ENCODE measurements at regions not wholly inside any gene's neighbourhood (a gene's known extent, or its start where the extent isn't known, plus 50 kb on each side); places are given as distances from the start of the nearest gene placed in this dataset.
"Not testable (repeated sequence)": the region's sequence is repeated elsewhere in the genome, so short reads cannot be mapped to it uniquely, and the experiment has no call there.

GRCh38 chr6:164095056-164095455 is 680.5 kb downstream of the QKI start:
- ChIA-PET CTCF (no interaction called here), POLR2A (no interaction called here)
- no peaks in the 10 kb centered on the region for H3K27me3 Mint-ChIP-seq
- no peak overlapping the region for H3K27ac Mint-ChIP-seq
- no peaks in the 10 kb centered on the region for H3K9me3 Mint-ChIP-seq
- no peak for DNase-seq
- H3K4me1 Mint-ChIP-seq = no peaks in the 10 kb centered on the region
- H3K36me3 Mint-ChIP-seq (ENCODE audit: low read depth) = no peaks in the 10 kb centered on the region
- no peak overlapping the region for H3K4me3 Mint-ChIP-seq

DNA sequence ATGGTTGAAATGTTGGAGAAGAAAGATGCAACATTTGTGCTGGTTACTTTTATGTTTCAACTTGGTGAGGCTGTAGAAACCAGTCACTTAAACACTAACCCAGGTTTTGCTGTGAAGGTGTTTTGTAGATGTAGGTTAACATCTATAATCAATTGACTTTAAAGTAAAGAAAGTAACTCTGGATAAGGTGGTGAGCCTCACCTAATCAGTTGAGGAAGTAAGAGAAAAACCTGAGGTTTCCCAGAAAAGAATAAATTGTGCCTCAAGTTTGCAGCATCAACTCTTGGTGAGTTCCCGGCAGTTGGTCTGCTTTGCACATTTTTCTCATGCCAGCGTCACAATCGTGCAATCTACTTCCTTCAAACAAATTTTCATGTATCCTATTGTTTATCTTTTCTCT is 673.4 kb downstream of the QKI start:
- Mint-ChIP-seq H3K36me3 (ENCODE audit: low read depth) (no peaks in the 10 kb centered on the region), H3K27ac (no peak overlapping the region), H3K4me1 (no peaks in the 10 kb centered on the region), H3K27me3 (no peaks in the 10 kb centered on the region), H3K4me3 (no peak overlapping the region), H3K9me3 (no peaks in the 10 kb centered on the region)
- DNase-seq = no peak
- ChIA-PET CTCF (no interaction called here), POLR2A (no interaction called here)

DNA sequence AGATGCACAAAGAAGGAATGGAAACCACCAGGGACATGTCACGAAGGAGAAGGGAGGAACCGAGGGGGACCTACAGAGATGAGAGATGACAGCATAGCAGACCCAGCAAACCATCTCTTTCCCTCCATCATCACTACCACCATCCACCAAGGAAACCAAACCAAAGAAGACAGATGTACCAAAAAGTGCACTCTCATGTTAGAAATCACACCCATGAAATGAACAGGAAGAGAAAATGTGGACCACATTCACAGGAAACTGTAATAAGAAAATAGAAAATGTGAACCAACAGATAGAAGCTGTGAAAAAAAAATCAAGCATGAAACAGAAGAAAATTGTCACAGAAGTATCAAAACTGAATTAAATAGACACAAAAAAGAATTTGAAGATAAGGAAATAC is 672.7 kb downstream of the QKI start:
- no peak overlapping the region for H3K27ac Mint-ChIP-seq
- no peak for DNase-seq
- H3K9me3 Mint-ChIP-seq = no peaks in the 10 kb centered on the region
- H3K36me3 Mint-ChIP-seq (ENCODE audit: low read depth) = no peaks in the 10 kb centered on the region
- POLR2A ChIA-PET = no interaction called here
- no peaks in the 10 kb centered on the region for H3K27me3 Mint-ChIP-seq
- CTCF ChIA-PET = no interaction called here
- no peak overlapping the region for H3K4me3 Mint-ChIP-seq
- H3K4me1 Mint-ChIP-seq = no peaks in the 10 kb centered on the region

DNA sequence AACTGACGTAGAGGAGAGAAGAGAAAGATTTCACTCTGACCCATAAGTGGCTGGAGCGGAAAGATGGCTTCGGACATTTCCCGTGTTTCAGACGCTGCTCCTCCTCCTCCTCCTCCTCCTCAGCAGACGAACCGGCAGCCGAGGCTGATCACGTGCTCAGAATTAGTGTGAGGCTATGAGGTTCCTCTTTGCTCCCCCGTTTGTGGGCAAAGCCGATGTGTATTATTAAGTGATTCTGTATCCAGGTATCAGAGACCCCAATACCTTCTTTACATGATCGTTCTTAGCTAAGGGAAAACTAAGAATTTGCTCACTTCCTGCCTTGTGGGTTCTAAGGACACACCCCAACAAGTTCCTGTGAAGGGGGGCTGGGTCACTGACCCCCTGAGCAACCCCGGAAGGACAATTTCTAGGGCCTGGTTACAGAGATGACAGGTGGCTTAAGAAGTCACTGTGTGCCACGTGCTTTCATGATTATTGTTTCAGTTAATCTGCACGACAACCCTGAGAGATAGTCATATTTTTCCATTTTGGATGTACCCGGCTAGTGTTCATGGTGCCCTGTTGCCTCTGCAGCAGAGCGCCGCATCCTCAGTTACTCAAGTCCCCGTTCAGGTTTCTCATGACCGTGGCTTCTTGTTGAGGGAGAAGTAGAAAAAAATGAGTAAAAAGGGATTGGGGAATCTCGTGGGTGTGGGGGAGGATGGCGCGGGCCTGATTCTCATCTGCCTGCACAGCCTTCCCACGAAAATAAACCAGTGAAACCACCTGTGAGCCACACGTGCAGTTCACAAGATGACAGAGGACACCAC is 671.8 kb downstream of the QKI start:
- no peak overlapping the region for H3K4me3 Mint-ChIP-seq
- POLR2A ChIA-PET = no interaction called here

GRCh38 chr6:164085091-164086075 is 670.9 kb downstream of the QKI start:
- no peak for DNase-seq
- POLR2A ChIA-PET = no interaction called here
- H3K27me3 Mint-ChIP-seq = no peaks in the 10 kb centered on the region
- H3K4me1 Mint-ChIP-seq = no peaks in the 10 kb centered on the region
- H3K9me3 Mint-ChIP-seq = no peaks in the 10 kb centered on the region
- H3K36me3 Mint-ChIP-seq (ENCODE audit: low read depth) = no peaks in the 10 kb centered on the region
- no peak overlapping the region for H3K27ac Mint-ChIP-seq
- CTCF ChIA-PET = no interaction called here
- no peak overlapping the region for H3K4me3 Mint-ChIP-seq

More for the DNA sequence above, 671.8 kb downstream of the QKI start:
- CTCF ChIA-PET = no interaction called here
- DNase-seq = no peak
- Mint-ChIP-seq H3K36me3 (ENCODE audit: low read depth) (no peaks in the 10 kb centered on the region), H3K27me3 (no peaks in the 10 kb centered on the region), H3K9me3 (no peaks in the 10 kb centered on the region), H3K27ac (no peak overlapping the region), H3K4me1 (no peaks in the 10 kb centered on the region)

- POLR2A ChIA-PET = no interaction called here
- CTCF ChIA-PET = no interaction called here
- Mint-ChIP-seq H3K27ac (no peak overlapping the region), H3K4me1 (no peaks in the 10 kb centered on the region), H3K36me3 (ENCODE audit: low read depth) (no peaks in the 10 kb centered on the region), H3K4me3 (no peak overlapping the region), H3K27me3 (no peaks in the 10 kb centered on the region), H3K9me3 (peaks cover 4% of the 10 kb centered on the region)
- DNase-seq = no peak
Observed at GRCh38 chr6:164079275-164079600, 664.7 kb downstream of the QKI start.

- CTCF ChIA-PET = no interaction called here
- H3K36me3 Mint-ChIP-seq (ENCODE audit: low read depth) = no peaks in the 10 kb centered on the region
- no peak overlapping the region for H3K27ac Mint-ChIP-seq
- POLR2A ChIA-PET = no interaction called here
- H3K4me3 Mint-ChIP-seq = no peak overlapping the region
- no peaks in the 10 kb centered on the region for H3K27me3 Mint-ChIP-seq
- no peak for DNase-seq
- H3K9me3 Mint-ChIP-seq = peaks cover 4% of the 10 kb centered on the region
- no peaks in the 10 kb centered on the region for H3K4me1 Mint-ChIP-seq
Observed at GRCh38 chr6:164078532-164079274, 664.2 kb downstream of the QKI start.

DNA sequence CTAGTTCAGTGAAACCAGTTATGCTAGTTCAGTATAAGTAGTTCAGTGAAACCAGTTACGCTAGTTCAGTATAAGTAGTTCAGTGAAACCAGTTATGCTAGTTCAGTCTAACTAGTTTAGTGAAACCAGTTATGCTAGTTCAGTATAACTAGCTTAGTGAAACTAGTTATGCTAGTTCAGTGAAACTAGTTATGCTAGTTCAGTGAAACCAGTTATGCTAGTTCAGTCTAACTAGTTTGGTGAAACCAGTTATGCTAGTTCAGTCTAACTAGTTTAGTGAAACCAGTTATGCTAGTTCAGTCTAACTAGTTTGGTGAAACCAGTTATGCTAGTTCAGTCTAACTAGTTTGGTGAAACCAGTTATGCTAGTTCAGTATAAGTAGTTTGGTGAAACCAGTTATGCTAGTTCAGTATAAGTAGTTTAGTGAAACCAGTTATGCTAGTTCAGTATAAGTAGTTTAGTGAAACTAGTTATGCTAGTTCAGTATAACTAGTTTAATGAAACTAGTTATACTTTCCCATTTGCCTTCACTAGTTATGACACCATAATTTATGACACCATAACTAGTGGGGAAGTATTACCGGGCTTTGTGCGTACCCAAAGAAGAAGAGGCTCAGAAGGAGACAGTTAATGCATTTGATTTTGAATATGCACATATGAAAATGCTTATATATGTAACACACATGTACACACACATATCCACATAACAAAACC is 662.5 kb downstream of the QKI start:
- H3K4me3 Mint-ChIP-seq; H3K9me3 Mint-ChIP-seq; CTCF ChIA-PET; H3K27me3 Mint-ChIP-seq; DNase-seq; H3K4me1 Mint-ChIP-seq; H3K36me3 Mint-ChIP-seq (ENCODE audit: low read depth); H3K27ac Mint-ChIP-seq: not testable (repeated sequence)
- POLR2A ChIA-PET = interaction anchor here (0.6 kb wide), 1 partner anchor 49 kb away, joined by 4 read pairs; no protein-coding TSS in a partner anchor

DNA sequence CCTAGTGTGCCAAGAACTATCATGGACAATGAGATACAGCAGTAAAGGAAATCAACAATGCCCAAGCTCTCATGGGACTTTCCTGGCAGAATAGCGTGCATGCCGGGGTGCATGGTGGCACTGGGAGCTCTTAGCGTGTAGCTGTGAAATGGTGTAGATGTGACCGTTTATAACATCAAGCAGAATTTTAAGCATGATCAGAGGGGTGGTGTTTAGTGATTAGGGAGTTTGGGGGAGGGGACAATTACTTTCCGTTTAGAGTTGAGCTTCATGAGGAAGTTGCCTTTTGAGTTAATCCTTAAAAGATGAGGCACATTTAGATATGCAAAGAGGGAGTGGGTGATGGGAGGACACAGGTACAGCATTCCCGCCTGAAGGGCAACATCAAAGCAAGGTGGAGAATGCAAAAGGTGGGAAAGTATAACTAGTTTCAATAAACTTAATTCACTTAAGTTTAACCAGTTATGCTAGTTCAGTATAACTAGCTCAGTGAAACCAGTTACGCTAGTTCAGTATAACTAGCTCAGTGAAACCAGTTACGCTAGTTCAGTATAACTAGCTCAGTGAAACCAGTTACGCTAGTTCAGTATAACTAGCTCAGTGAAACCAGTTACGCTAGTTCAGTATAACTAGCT is 661.6 kb downstream of the QKI start:
- Mint-ChIP-seq H3K4me1 (no peaks in the 10 kb centered on the region), H3K27me3 (no peaks in the 10 kb centered on the region), H3K4me3 (no peak overlapping the region), H3K36me3 (ENCODE audit: low read depth) (no peaks in the 10 kb centered on the region), H3K27ac (no peak overlapping the region), H3K9me3 (peaks cover 9% of the 10 kb centered on the region)
- ChIA-PET CTCF (no interaction called here), POLR2A (interaction anchor here (0.6 kb wide), 1 partner anchor 48 kb away, joined by 4 read pairs; no protein-coding TSS in a partner anchor)
- no peak for DNase-seq

DNA sequence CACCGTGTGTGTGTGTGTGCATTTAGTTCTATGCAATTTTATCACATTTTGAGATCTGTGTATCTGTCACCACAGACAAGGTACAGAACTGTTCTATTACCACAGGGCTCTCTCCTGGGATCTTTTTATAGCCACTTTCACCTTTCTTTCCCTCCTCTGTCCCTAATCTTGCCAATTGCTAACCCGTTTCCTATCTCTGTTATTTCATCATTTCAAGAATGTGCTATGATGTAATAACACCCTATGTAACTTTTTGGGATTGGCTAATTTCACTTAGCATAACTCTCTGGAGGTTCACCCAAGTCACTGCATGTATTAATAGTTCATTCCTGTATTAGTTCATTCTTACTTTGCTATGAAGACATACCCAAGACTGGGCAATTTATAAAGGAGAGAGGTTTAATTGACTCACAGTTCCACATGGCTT is 657.7 kb downstream of the QKI start:
- Mint-ChIP-seq H3K27me3 (no peaks in the 10 kb centered on the region), H3K4me3 (no peak overlapping the region), H3K4me1 (no peaks in the 10 kb centered on the region), H3K9me3 (peaks cover 9% of the 10 kb centered on the region), H3K27ac (no peak overlapping the region), H3K36me3 (ENCODE audit: low read depth) (no peaks in the 10 kb centered on the region)
- DNase-seq = no peak
- ChIA-PET POLR2A (no interaction called here), CTCF (no interaction called here)

GRCh38 chr6:164069350-164069990 is 655.0 kb downstream of the QKI start:
- no peak for DNase-seq
- CTCF ChIA-PET = no interaction called here
- POLR2A ChIA-PET = no interaction called here
- H3K36me3 Mint-ChIP-seq (ENCODE audit: low read depth) = no peaks in the 10 kb centered on the region
- H3K9me3 Mint-ChIP-seq = peaks cover 5% of the 10 kb centered on the region
- H3K4me3 Mint-ChIP-seq = no peak overlapping the region
- H3K27me3 Mint-ChIP-seq = no peaks in the 10 kb centered on the region
- no peak overlapping the region for H3K27ac Mint-ChIP-seq
- no peaks in the 10 kb centered on the region for H3K4me1 Mint-ChIP-seq

DNA sequence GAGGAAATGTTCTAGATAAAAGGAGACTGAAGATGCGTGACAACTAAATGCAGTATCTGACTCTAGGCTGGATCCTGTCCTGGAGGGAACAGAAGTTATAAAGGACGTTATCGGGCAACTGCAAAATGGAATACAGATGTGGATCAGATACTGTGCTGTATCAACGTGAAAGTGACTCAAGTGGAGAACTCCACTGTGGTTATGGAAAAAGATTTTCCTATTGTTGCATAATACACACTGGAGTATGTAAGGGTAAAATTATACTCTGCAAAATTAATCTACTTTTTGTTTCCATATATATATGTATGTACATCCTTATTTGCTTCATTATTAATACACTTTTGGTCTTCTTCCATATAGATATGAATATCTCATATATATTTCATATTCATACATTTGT is 654.0 kb downstream of the QKI start:
- Mint-ChIP-seq H3K36me3 (ENCODE audit: low read depth) (no peaks in the 10 kb centered on the region), H3K9me3 (peaks cover 5% of the 10 kb centered on the region), H3K4me1 (no peaks in the 10 kb centered on the region), H3K4me3 (no peak overlapping the region), H3K27ac (no peak overlapping the region), H3K27me3 (no peaks in the 10 kb centered on the region)
- ChIA-PET POLR2A (no interaction called here), CTCF (no interaction called here)
- no peak for DNase-seq
